Astrocyte (in vitro differentiated cells and primary cell): ENCODE measurements at regions not wholly inside any gene's neighbourhood (a gene's known extent, or its start where the extent isn't known, plus 50 kb on each side); places are given as distances from the start of the nearest gene placed in this dataset.

Source experiments
- CTCF ChIP-seq: IDR thresholded peaks from 2 replicates; pipeline ENCODE4 v1.5.1; 2011; ENCODE audit warnings: low read depth, mild to moderate bottlenecking, inconsistent platforms, low read length, moderate library complexity; ENCODE audit not compliant: insufficient read depth
- EZH2 ChIP-seq: IDR thresholded peaks from 2 replicates; pipeline ENCODE4 v1.6.1; 2012; ENCODE audit warnings: mild to moderate bottlenecking, low read length, inconsistent platforms; ENCODE audit not compliant: insufficient read depth

DNA sequence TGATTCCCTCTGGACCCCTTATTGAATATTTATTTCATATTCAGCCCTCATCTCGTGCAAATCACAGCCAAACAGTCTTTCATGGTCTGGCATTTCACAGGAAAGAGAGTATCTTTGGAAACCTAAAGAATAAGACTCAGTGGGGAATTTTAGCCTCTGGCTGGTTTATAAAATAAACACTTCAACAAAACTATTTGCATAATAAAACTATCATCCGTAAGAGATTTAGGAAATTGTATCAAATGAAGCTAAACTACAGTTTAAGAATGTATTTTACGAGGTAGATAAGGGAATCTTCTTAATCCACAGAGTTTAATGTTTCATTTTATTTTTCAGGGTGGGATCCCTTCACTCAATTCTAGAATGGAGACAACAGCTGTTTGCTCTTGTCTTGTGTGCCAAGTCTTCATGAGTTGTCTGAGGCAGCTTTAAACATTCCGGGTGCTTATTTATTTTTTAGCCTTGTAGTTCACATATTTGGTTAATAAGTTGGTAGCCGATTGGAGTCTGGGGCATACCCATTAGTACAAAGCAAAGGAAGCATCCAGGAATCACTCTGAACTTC, 634.4 kb upstream of the KLF12 start:
- no peak for TF ChIP-seq CTCF
- TF ChIP-seq EZH2 = no peak
